ENCODE measurements at regions not wholly inside any gene's neighbourhood (a gene's known extent, or its start where the extent isn't known, plus 50 kb on each side); places are given as distances from the start of the nearest gene placed in this dataset.

GRCh38 chr2:59458800-59459199, 1094.7 kb downstream of the BCL11A start:
- no peak for TF ChIP-seq CTCF (IDR thresholded peaks at IDR 0.05; ENCODE audit: low read depth, low read length)

GRCh38 chr2:59456285-59456684, 1097.2 kb downstream of the BCL11A start:
- TF ChIP-seq CTCF (IDR thresholded peaks at IDR 0.05; ENCODE audit: low read depth, low read length): no peak
- no peak for DNase-seq (ENCODE audit: extremely low read depth, low read depth)

More at GRCh38 chr2:59458800-59459199, 1094.7 kb downstream of the BCL11A start:
- no peak for DNase-seq (ENCODE audit: extremely low read depth, low read depth)

GRCh38 chr2:59449274-59449673, 1104.2 kb downstream of the BCL11A start:
- no peak for TF ChIP-seq CTCF (IDR thresholded peaks at IDR 0.05; ENCODE audit: low read depth, low read length)
- no peak for DNase-seq (ENCODE audit: extremely low read depth, low read depth)

- no peak for DNase-seq (ENCODE audit: extremely low read depth, low read depth)
- TF ChIP-seq CTCF (IDR thresholded peaks at IDR 0.05; ENCODE audit: low read depth, low read length): no peak
These were observed 1113.0 kb downstream of the BCL11A start for GRCh38 chr2:59440491-59440890.

- TF ChIP-seq CTCF (IDR thresholded peaks at IDR 0.05; ENCODE audit: low read depth, low read length): no peak
These were observed 1117.8 kb downstream of the BCL11A start for GRCh38 chr2:59435635-59436034.

GRCh38 chr2:59428940-59429339, 1124.5 kb downstream of the BCL11A start:
- no peak for TF ChIP-seq CTCF (IDR thresholded peaks at IDR 0.05; ENCODE audit: low read depth, low read length)
- no peak for DNase-seq (ENCODE audit: extremely low read depth, low read depth)

More at GRCh38 chr2:59435635-59436034, 1117.8 kb downstream of the BCL11A start:
- no peak for DNase-seq (ENCODE audit: extremely low read depth, low read depth)

GRCh38 chr2:59427980-59428379, 1125.5 kb downstream of the BCL11A start:
- no peak for DNase-seq (ENCODE audit: extremely low read depth, low read depth)
- TF ChIP-seq CTCF (IDR thresholded peaks at IDR 0.05; ENCODE audit: low read depth, low read length): no peak
